GM06990 (cell line): ENCODE measurements at regions not wholly inside any gene's neighbourhood (a gene's known extent, or its start where the extent isn't known, plus 50 kb on each side); places are given as distances from the start of the nearest gene placed in this dataset.

Source experiments
- DNase-seq: peaks from one replicate; pipeline ENCODE4 v3.0.0-alpha.2; 2011; ENCODE audit not compliant: insufficient read length; ENCODE audit errors: extremely low read depth
- H3K27me3 ChIP-seq: replicated peaks from 2 replicates; pipeline ENCODE4 v1.6.0; 2011; ENCODE audit warnings: low read length; ENCODE audit not compliant: control insufficient read depth, insufficient read depth
- H3K36me3 ChIP-seq: 2 replicates; pipeline ENCODE4 v1.5.1; 2011; ENCODE audit warnings: low read length; ENCODE audit not compliant: control insufficient read depth, insufficient read depth
- H3K4me3 ChIP-seq: replicated peaks from 2 replicates; pipeline ENCODE4 v1.5.1; 2011; ENCODE audit warnings: low read depth, mild to moderate bottlenecking, control low read depth, low read length
- CTCF ChIP-seq: IDR thresholded peaks from 2 replicates; pipeline ENCODE4 v1.5.1; 2011; ENCODE audit warnings: low read length, control low read depth, mild to moderate bottlenecking, inconsistent platforms; ENCODE audit not compliant: insufficient read depth, poor library complexity, severe bottlenecking

- no peak for DNase-seq
- TF ChIP-seq CTCF = no peak
- H3K36me3 ChIP-seq = no peaks in the 10 kb centered on the region
- H3K4me3 ChIP-seq = no peak overlapping the region
- no peaks in the 10 kb centered on the region; the same call in 1 of the 2 replicates for H3K27me3 ChIP-seq
These were observed 57.0 kb upstream of the PRKCQ start for GRCh38 chr10:6637053-6637452.

GRCh38 chr10:6635784-6636183 lies 55.7 kb upstream of the PRKCQ start:
- no peak overlapping the region for H3K4me3 ChIP-seq
- H3K27me3 ChIP-seq = no peaks in the 10 kb centered on the region; the same call in 1 of the 2 replicates
- no peaks in the 10 kb centered on the region for H3K36me3 ChIP-seq
- DNase-seq = no peak
- TF ChIP-seq CTCF = no peak
